ENCODE measurements at regions not wholly inside any gene's neighbourhood (a gene's known extent, or its start where the extent isn't known, plus 50 kb on each side); places are given as distances from the start of the nearest gene placed in this dataset.

- TF ChIP-seq CTCF (IDR thresholded peaks at IDR 0.05) (no peak), EZH2 (IDR thresholded peaks at IDR 0.05; ENCODE audit: borderline replicate concordance, insufficient read depth, low read depth, low read length, poor library complexity, severe bottlenecking) (no peak)
These were observed 282.3 kb downstream of the HGF start for GRCh38 chr7:81487516-81487915.

All from B cell (primary cell).